ENCODE measurements at regions not wholly inside any gene's neighbourhood (a gene's known extent, or its start where the extent isn't known, plus 50 kb on each side); places are given as distances from the start of the nearest gene placed in this dataset.
"Not testable (repeated sequence)": the region's sequence is repeated elsewhere in the genome, so short reads cannot be mapped to it uniquely, and the experiment has no call there.

DNA sequence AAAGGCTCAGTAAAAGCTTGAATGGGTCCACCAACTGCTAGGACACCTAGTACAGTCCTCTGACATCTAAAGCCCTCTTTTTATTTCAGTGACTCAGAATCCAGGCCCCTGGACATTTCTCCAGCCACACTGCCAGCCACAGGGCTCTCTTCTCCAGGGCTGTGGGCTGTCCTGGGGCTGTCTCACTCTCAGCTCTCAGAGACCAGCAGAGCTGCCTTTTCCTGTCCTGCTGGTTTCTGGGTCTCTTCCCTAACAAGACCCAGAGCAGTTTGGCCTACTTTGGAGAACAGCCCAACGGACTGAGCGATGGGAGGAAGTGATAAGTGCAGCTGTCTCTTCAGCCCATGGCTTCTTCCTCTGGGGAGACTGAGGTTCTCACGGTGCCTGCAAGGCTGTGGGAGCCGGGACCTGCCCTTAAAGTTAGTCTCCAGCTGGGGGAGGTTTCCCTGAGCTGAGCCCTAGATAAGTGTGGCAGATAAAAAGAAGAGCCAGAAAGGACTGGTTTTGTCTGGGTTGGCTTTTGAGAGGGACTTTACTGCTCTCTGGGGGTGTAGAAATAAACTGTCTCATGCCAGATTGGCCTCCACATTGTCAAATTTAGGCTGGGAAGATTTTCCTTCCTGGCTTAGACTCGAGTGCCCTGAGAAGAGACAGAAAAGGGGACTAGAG, 979.8 kb downstream of the VRK1 start:
- no peak for DNase-seq

DNA sequence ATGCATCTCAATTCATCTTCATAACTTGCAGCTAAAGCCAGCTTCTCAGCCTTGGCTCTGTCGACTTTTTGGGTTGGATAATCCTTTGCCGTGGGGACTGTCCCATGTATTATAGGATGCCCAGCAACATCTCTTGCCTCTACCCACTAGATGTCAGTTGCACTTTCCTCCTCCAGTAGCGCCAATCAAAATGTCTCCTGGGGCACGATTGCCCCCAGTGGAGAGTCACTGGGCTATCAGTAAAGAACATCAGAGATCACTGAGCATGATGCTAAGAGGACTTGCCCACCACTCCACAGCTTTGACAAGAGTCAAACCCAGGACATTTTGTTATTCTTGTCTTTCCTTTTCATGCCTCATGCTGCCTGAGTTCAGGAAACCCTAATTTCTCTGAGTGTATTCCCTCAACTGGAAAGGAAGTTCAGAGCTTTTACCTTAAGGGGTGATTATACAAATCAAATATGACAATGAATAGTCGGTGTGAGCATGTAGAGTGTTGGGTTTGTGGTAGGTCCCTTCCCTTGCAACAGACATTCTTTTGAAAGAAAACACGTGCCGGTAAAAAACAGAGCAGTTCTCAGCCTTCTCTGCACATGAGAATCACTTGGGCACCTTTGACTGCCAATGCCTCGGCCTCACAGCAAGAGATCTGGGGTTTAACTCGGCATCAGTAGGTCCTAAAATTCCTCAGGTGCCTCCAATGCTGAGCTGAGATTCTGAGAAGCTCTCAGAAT, 980.6 kb downstream of the VRK1 start:
- DNase-seq, result peak; percentile 33 to 41

DNA sequence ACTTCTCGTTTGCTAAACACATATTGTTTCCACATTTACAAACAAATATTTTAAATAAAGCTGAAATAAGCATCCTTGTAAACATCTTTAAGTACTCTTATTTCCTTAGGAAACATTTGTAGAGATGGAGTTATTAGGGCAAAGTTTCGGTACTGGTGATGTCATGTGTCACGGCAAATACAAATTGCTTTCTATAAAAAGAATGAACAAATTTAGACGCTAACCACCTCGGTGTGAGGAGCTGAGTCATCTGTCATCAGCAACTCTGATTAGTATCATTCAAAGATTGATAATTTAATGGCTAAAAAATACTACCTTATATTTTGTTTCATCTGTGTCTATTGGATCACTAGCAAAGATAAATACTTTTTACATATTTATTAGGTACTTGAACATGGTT, 982.0 kb downstream of the VRK1 start:
- no peak for DNase-seq

DNA sequence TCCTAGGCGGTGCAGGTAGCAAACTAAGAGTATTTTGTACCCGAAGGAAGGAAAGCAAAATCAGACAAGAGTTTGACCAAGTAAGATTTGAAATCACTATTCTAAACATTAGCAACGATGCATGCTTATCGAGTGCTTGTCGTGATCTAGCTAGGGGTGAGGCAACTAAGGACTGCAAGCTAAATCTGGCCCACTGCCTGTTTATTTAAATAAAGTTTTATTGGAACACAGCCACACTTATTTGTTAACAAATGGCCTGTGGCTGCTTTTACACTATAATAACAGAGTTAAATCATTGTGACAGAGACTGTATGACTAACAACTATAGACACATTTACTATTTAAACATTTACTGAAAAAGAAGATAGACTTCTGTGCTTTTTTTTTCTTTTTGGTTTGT, 983.6 kb downstream of the VRK1 start:
- no peak for DNase-seq

DNA sequence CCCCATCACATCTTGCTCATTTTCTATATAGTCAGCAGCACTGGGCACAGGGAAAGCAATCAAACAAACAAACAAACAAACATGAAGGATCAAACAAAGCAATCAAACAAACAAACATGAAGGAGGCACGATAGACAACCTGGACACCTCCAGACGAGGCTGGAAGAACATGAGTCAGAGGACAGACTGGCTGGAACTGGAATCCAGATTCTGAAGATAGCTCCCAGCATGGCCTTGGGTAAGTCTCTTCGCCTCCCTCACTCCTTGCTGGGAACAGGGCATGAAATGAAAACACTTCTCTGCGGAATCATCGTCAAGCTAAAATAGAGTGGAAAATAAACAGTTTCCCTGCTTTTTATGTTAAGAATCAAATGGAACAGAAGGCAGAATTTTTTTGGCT, 984.8 kb downstream of the VRK1 start:
- no peak for DNase-seq

DNA sequence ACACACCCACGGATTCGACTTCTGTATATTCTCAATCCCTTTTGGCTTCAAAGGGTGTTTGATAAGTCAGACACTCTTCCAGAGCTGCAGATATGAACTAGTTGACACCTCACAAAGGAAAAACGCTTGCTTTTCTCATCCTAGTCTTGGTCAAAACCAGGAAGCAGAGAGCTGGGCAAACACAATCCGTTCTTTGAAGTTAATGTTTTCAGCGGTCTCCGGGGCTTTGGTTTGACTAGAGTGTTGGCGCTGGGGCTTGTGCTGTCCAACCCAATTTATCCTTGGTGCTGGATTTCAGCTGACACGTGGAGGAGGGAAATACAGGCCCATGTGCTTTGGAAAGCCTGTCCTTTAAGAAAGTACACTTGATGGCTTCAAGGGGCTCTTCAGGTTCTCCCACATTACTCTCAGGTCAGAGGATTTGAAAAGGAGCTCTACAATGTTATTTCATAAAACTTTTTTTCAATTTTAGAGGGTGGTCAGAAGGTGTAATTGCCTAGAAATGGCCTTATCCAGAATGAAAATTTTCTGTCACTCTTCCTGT, 985.8 kb downstream of the VRK1 start:
- no peak for DNase-seq

DNA sequence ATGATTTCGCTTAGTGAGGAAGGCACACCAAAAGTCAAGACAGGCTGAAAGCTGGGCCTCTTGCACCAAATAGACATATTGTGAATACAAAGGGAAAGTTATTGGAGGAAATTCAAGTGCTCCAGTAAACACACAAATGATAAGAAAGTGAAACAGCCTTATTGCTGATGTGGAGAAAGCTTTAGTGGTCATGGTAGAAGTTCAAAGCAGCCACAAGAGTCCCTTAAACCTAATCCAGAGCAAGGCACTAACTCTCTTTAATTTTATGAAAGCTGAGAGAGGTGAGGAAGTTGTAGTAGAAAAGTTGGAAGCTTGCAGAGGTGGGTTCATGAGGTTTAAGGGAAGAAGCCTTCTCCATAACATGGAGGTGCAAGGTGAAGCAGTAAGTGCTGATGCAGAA, 988.3 kb downstream of the VRK1 start:
- DNase-seq, result no peak

DNA sequence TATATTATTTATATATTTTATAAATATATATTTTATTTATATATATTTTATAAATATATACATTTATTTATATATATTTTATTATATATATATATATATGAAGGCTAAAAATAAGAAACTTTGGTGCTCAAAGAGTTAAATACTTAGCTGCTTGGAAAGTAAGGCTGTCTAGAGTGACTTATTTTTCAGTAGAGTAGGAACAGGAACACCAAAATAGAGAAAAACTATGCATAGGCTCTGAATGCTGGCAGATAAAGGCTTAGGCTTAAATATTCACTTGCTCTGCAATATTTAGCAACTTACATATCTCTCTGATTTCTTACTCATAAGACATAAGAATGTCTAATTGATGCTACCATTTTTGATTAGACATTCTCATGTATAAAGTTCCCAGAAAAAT, 991.2 kb downstream of the VRK1 start:
- no peak for DNase-seq

DNA sequence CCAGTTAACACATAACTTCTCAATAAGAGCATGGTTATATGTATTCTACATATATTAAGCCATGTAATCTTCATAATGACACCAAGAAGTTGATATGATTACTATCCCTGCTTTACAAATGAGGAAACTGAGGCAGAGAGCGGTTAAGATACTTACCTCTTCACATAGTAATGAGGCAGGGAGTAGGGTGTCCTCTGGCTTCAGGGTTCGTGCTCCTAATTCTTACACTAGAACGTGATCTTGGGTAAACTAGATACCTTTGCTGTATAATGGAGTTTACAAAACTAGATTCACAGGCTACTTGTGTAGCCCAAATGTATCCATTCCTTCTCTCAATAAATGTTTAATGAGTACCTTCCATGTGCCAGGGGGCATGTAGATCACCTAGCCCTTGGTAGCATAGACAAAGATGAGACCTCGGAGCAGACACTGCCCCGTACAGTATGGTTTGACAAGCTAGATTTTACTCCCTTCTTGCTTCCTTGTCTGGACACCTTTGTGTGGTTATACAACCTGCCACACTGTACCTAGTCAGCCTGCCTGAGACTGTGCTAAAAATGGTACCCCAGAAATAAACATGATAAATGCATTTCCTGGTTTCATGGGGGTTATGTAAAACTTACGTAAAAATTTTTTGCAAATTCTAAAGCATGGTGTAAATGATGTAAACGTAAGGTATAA, 991.8 kb downstream of the VRK1 start:
- DNase-seq, result no peak

DNA sequence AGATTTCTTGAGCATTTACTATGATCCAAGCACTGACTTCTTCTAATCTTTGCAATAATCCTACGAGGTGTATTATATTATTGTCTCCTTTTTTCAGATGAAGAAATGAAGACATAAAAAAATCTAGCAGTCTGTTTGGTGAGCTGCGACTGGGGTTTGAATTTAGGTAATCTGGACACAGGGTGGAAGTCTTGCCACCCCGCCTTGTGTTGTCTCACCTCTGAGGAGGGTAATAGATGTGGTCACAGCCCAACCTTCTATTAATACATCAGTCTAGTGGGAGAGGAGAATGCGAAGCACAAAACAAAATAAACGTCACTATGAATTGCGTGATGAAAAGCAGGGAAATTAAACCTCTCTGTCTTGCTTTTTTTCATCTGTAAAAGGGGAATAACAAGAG, 993.9 kb downstream of the VRK1 start:
- DNase-seq, result no peak

DNA sequence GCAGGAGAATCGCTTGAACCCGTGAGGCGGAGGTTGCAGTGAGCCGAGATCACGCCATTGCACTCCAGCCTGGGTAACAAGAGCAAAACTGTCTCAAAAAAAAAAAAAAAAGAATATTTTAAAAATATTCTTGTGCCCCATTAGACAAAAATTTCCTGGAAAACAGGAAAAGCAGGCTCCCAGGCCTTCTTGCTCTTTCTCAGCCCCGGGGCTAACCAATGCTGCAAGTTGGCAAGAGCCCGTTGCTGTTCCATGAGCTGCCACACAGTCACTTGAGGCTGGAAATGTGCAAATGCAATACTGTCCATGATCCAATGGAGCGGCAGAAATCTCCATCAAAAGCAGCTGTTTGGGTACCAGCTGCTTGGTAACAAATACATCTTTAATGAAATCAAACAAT, 994.7 kb downstream of the VRK1 start:
- no peak for DNase-seq

DNA sequence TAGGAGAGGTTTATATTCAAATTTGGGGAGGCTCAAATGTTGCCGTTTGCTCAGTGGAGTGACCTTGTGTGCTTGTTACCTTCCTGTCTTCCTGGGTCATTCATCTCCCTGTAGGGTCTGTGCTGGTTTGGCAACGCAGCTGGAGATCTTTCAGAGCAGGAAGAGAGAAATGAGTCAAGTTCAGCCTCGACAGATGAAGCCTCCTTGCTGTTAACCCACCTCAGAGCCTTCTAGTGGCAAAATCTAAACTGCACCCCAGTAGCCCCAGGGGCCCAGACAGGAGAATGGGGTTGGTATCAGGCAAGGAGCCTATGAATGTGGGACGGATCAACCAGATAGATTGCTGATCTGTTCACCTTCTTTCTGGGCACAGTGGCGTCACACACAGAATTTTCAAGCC, 999.3 kb downstream of the VRK1 start:
- DNase-seq, result no peak

DNA sequence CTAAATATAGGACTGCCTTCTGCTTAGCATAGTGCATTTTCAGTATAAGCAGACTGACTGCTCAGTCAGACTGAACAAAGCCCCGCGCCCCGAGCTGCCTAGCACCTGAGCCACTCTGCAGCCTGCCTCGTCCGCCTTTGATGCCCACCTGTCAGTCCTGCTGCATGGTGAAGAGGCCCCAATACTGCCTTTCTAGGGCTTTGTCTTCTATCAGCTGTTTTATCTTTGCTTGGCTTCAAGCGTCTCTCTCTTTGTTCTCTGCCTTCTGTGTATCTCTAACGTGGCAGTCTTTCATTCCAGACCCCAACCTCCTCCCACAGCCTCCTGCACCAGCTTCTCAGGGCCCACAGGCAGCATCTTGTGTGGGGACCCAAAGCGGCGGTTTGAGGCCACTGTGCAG, 1001.0 kb downstream of the VRK1 start:
- no peak for DNase-seq

DNA sequence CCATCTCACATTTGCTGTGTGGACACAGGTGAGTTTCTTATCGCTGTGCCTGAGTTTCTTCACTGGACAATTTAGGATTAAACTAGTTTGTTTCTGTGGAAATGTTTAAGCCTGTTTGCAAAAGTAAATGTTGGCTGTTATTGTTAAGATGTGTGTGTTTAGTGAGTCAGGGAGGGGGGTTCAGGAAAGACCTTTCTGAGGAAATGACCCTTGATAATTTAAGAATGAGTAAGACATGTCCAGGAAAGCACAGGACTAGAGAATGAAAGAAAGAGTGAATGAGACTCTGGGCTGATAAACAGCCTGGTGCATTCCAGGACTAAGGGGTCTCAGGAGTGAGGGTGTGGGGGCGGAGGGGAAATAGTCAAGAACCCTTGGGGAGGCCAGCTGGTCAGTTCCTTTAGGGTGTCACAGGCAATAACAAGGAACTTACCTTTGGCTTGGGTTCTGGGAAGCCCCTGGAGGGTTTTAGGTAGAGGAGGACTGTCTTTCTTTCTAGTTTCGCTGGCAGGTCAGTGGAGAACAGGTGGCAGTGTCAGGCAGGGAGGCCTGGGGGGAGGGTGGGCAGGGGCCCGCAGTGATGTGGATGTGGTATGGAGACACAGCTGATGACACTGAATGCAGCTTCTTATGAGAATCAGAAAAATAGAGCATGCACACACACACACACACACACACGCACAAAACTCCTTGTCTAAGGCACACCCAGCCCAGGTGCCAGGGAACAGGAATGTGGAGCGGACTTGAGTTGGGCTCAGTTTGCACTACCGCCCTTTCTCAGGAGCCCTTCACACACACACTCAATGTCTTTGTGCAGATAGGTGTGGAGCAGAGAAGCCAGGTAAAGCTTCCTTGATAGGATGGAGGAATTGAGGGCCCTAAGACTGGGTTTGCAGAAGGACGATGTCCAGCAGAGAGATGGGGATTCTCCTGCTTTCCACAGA, 1005.5 kb downstream of the VRK1 start:
- no peak for DNase-seq

DNA sequence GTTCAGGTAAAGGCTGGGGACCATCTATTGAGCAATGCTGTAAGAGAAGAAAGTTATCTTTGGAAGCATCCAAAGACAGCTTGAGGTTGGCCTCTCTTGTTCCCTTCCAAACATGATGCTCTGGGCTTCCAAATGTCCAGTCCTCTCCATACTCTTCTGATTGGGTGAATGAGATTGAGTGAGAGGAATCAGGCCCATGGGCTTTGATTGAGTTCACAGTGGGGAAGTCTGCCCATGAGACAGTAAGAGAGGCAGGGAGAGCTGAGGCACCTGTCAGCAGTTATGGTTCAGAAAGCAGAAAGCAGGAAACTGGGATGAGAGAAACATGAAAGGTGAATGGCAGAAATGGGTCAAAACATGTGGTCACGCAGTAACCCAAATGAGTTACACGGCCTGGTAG, 1006.9 kb downstream of the VRK1 start:
- no peak for DNase-seq

DNA sequence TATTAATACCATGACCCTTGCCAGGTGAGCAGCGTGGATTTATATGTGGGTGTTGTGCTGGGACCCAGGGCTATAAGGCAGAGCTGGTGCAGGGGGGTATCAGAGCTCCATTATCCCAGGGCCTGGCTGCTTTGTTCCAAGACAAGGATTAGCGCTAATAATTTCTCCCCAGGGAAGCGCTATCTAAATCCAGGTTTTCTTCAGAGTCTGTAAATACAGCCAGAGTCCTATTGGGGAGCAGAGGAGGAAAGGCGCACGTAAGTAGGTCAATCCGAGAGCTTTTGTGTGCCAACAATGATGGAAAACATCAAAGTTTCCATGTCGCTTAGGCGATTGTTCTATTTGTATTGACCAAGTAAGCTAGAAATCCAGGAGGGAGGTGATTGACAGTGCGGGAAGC, 1009.7 kb downstream of the VRK1 start:
- DNase-seq, result no peak

DNA sequence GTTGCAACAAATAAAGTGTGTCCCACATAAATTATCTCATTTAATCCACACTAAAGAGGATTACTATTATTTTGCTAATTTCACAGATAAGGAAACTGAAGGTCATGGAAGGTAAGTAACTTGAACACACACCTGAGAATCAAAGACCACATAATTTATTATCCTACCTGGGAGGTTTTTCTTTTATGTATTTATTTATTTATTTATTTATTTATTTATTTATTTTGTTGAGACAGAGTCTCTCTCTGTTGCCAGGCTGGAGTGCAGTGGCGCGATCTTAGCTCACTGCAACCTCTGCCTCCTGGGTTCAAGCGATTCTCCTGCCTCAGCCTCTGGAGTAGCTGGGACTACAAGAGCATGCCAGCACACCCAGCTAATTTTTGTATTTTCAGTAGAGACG, 1011.4 kb downstream of the VRK1 start:
- not testable (repeated sequence) for DNase-seq

DNA sequence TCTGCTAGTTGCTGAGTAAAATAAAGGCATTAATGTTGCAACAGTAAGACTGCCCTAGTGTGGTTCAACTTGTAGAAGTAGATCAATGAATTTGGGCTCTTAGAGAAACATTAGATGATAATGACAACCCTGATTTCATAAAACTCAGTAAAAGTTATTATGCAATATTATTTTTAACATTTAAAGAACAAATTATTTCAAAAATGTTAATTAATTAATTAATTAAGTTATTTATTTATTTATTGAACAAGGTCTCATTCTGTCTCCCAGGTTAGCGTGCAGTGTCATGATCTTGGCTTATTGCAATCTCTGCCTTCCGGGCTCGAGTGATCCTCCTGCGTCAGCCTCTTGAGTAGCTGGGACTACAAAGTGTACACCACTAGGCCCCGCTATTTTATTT, 1016.4 kb downstream of the VRK1 start:
- DNase-seq, result no peak

DNA sequence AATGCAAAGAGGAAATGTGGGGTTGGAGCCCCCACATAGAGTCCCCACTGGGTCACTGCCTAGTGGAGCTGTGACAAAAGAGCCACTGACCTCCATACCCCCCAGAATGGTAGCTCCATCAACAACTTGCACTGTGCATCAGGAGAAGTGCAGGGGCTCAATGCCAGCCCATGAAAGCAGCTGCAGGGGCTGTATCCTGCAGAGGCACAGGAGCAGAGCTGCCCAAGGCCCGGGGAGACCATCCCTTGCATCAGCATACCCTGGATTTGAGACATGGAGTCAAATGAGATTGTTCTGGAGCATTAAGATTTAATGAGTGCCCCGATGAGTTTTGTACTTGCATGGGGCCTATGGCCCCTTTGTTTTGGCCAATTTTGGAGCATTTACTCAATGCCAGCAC, 1023.6 kb downstream of the VRK1 start:
- DNase-seq, result no peak

DNA sequence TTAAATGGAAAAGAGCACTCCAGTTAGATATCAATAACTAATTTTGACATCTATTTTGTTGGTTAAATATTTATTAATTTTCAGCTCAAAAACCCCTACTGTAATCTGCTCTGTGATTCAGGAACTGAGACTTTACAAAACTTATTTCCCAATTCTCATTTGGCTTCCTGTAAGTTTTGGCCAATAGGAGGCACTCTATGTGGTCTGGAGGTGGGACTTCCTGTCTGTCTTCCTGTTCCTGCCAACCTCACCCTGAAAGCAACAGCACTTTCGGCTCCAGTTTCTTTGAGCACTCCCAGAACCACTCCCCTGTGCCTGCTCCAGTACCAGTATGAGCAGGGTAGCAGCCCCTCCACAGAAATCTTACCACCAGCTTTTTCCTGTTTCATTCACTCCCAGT, 1027.0 kb downstream of the VRK1 start:
- DNase-seq, result no peak

DNA sequence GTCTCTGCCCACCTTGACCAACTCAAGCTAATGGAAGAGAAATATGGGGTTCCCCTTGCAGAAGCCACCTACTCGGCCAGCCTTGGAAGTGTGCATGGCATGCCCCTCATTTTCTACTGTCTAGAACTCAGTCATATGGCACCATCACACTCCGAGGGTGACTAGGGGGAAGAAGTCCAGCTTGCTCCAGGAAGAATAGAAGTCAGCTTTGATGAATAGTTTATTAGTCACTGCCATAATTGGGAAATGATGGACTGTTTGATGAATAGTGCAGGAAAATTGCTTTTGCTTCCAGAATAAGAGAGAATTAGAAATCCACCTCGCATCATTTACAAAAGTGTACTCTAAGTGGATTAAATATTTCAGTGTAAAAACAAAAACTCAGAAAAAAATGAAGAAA, 1030.6 kb downstream of the VRK1 start:
- no peak for DNase-seq

DNA sequence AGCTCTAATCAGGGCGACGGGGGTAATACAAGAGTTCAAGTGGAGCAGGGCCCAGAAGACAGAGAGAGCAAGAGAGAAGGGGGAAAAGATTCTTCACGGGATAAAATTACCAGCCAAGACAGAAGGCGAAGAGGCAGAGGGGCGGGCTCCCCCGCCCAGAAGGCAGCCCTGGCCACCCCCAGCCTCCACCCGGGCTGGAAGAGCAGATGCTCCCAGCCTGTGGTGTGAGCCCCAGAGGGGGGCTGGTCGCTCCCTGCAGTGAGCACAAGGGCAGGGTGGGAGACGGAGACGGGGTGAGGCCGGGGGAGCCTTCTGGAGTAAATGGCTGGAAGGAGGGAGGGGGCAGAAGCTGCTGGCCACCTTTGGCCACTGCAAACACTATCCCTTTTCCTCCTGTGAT, 1035.6 kb downstream of the VRK1 start:
- DNase-seq, result no peak

DNA sequence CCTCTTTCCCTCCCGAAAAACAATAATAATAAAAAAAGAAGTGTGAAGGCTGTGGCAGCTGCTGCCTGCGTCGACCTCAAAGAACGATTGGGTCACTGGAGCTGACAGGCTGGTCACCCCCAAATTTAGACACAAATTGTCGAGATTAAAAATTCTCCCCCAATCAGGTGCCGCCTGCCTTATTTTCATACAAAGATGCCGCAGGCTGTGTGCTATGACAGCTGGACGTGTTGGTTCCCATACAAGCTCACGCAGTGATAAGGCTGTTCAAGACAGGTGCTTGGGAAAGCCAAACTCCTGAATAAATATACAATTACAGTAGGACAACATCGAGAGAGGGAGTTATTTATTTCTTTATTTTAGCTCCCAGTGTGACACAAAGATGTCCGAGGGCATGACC, 1041.8 kb downstream of the VRK1 start:
- no peak for DNase-seq

Measured in activated T-cell treated with anti-CD3 and anti-CD28 coated beads, Interleukin-2, amount 50 U/mL, for 48 hours (primary cell).